ENCODE measurements at regions not wholly inside any gene's neighbourhood (a gene's known extent, or its start where the extent isn't known, plus 50 kb on each side); places are given as distances from the start of the nearest gene placed in this dataset.

DNA sequence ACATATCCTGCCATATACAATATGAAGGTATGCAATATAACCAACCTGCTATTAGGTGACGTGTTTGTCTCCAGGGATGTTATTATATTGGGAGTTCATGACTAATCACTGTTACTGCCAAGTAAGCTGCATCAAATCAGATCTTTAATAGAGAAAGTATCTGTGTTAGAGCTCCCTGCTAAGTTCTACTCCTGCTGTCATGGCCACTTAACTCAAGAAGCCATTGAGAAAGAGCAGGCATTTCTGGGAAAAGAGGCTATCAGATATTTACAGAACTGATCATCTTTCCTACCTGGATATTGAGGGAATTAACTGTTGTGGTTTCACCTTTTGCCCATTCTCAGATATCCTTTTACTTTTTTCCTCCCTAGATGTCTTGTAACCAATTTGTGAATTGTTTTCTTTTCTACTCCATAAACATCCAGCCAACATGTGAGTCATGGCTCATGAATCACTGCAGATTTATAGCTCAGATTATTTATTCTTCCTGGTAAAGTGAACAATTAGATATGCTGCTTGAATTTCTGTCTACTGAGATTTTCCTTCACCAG is 634.8 kb upstream of the FAM174A start (continued):
- TF ChIP-seq, protein P1, sequence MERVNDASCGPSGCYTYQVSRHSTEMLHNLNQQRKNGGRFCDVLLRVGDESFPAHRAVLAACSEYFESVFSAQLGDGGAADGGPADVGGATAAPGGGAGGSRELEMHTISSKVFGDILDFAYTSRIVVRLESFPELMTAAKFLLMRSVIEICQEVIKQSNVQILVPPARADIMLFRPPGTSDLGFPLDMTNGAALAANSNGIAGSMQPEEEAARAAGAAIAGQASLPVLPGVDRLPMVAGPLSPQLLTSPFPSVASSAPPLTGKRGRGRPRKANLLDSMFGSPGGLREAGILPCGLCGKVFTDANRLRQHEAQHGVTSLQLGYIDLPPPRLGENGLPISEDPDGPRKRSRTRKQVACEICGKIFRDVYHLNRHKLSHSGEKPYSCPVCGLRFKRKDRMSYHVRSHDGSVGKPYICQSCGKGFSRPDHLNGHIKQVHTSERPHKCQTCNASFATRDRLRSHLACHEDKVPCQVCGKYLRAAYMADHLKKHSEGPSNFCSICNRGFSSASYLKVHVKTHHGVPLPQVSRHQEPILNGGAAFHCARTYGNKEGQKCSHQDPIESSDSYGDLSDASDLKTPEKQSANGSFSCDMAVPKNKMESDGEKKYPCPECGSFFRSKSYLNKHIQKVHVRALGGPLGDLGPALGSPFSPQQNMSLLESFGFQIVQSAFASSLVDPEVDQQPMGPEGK (CRISPR knock-in tag; IDR thresholded peaks at IDR 0.05; ENCODE audit: borderline replicate concordance): peak; percentile 50; the same call in 1 of the 2 replicates
- TF ChIP-seq ESRRG (CRISPR knock-in tag; IDR thresholded peaks at IDR 0.05): no peak
- TF ChIP-seq, protein P2, sequence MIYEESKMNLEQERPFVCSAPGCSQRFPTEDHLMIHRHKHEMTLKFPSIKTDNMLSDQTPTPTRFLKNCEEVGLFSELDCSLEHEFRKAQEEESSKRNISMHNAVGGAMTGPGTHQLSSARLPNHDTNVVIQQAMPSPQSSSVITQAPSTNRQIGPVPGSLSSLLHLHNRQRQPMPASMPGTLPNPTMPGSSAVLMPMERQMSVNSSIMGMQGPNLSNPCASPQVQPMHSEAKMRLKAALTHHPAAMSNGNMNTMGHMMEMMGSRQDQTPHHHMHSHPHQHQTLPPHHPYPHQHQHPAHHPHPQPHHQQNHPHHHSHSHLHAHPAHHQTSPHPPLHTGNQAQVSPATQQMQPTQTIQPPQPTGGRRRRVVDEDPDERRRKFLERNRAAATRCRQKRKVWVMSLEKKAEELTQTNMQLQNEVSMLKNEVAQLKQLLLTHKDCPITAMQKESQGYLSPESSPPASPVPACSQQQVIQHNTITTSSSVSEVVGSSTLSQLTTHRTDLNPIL (CRISPR knock-in tag; IDR thresholded peaks at IDR 0.05; ENCODE audit: low read depth): peak; percentile 69; the same call in 1 of the 2 replicates

DNA sequence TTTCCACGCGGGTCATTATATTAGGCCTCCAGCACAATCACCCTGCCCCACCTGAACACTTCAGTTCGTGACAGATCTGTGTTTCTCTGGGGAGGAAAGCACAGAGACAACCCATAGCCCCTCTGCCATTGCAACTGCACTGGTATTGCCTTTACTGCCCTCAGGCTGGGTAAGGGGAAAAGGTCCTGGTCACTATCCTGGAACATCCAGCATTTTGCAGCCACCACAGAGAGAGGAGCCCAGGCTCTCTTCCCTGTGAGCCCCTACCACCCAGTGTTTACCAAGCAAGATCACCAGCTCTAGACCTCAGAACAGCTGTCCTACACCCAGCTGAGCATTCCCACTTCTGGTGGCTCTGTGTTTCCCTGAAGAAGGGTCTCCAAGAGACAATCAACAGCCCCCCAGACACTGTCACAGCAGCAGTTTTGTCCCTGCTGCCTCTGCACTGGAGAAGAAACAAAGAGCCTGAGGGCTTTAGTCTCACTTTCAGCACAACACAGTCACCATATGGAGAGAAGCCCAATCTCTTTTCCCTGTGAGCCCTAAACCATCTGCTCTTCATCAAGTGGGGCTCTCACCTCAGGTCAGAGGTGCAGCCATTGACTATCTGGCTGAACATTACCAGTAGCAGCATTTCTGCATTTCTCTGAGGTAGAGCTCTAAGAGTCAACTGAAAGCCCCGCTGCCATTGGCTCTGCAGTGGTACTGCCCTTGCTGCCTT is 655.2 kb upstream of the FAM174A start:
- no peak for TF ChIP-seq TCF4 (CRISPR knock-in tag; IDR thresholded peaks at IDR 0.05; ENCODE audit: borderline replicate concordance)
- no peak for TF ChIP-seq OSR1 (CRISPR knock-in tag; IDR thresholded peaks at IDR 0.05)
- TF ChIP-seq ZNF8 (CRISPR knock-in tag; IDR thresholded peaks at IDR 0.05): no peak
- no peak for TF ChIP-seq ARNTL (CRISPR knock-in tag; IDR thresholded peaks at IDR 0.05; ENCODE audit: borderline replicate concordance, low read depth)
- TF ChIP-seq, protein P2 (CRISPR knock-in tag; IDR thresholded peaks at IDR 0.05; ENCODE audit: low read depth): no peak
- TF ChIP-seq CSDC2 (CRISPR knock-in tag; IDR thresholded peaks at IDR 0.05): no peak
- no peak for TF ChIP-seq ZC3H10 (CRISPR knock-in tag; IDR thresholded peaks at IDR 0.05)
- no peak for ATAC-seq

DNA sequence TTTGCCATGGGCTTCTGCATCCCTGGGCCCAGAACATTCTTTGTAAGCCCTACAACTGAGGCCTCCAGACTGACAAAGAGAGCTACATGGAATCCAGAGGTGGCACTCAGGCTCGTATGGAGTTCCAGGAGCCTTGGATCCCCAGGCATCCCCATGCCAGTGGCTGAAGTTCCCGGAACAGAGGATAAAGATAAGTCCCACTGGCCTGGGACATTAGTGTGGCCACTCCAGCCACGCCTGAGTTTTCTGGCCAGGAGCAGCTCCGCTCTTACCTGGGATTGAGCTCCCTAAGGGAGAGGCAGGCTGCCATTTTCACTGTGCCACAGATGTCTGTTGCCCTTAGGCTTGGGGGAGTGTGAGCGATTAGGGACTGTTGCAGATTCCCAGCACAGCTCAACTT is 656.3 kb upstream of the FAM174A start:
- ATAC-seq: no peak
- TF ChIP-seq ZFP3 (CRISPR knock-in tag; IDR thresholded peaks at IDR 0.05) (no peak), ARNTL (CRISPR knock-in tag; IDR thresholded peaks at IDR 0.05; ENCODE audit: borderline replicate concordance, low read depth) (no peak), BACH2 (CRISPR knock-in tag; IDR thresholded peaks at IDR 0.05; ENCODE audit: borderline replicate concordance) (no peak), RARB (CRISPR knock-in tag; IDR thresholded peaks at IDR 0.05) (no peak), ZC3H10 (CRISPR knock-in tag; IDR thresholded peaks at IDR 0.05) (no peak), ESRRG (CRISPR knock-in tag; IDR thresholded peaks at IDR 0.05) (no peak), TOX (CRISPR knock-in tag; IDR thresholded peaks at IDR 0.05; ENCODE audit: borderline replicate concordance) (no peak), GLIS3 (CRISPR knock-in tag; IDR thresholded peaks at IDR 0.05) (no peak), ZNF70 (CRISPR knock-in tag; IDR thresholded peaks at IDR 0.05) (no peak), ISL1 (CRISPR knock-in tag; IDR thresholded peaks at IDR 0.05) (no peak), CSDC2 (CRISPR knock-in tag; IDR thresholded peaks at IDR 0.05) (no peak), OSR1 (CRISPR knock-in tag; IDR thresholded peaks at IDR 0.05) (no peak), PPARA (CRISPR knock-in tag; IDR thresholded peaks at IDR 0.05; ENCODE audit: borderline replicate concordance) (no peak), SNAI2 (CRISPR knock-in tag; IDR thresholded peaks at IDR 0.05) (no peak), ZNF8 (CRISPR knock-in tag; IDR thresholded peaks at IDR 0.05) (no peak), ZFP30 (CRISPR knock-in tag; IDR thresholded peaks at IDR 0.05) (no peak)
- TF ChIP-seq, protein P2 (CRISPR knock-in tag; IDR thresholded peaks at IDR 0.05; ENCODE audit: low read depth): no peak
- TF ChIP-seq, protein P1 (CRISPR knock-in tag; IDR thresholded peaks at IDR 0.05; ENCODE audit: borderline replicate concordance): no peak
- TF ChIP-seq, protein P3, sequence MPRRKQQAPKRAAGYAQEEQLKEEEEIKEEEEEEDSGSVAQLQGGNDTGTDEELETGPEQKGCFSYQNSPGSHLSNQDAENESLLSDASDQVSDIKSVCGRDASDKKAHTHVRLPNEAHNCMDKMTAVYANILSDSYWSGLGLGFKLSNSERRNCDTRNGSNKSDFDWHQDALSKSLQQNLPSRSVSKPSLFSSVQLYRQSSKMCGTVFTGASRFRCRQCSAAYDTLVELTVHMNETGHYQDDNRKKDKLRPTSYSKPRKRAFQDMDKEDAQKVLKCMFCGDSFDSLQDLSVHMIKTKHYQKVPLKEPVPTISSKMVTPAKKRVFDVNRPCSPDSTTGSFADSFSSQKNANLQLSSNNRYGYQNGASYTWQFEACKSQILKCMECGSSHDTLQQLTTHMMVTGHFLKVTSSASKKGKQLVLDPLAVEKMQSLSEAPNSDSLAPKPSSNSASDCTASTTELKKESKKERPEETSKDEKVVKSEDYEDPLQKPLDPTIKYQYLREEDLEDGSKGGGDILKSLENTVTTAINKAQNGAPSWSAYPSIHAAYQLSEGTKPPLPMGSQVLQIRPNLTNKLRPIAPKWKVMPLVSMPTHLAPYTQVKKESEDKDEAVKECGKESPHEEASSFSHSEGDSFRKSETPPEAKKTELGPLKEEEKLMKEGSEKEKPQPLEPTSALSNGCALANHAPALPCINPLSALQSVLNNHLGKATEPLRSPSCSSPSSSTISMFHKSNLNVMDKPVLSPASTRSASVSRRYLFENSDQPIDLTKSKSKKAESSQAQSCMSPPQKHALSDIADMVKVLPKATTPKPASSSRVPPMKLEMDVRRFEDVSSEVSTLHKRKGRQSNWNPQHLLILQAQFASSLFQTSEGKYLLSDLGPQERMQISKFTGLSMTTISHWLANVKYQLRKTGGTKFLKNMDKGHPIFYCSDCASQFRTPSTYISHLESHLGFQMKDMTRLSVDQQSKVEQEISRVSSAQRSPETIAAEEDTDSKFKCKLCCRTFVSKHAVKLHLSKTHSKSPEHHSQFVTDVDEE (CRISPR knock-in tag; IDR thresholded peaks at IDR 0.05): no peak
- TF ChIP-seq, protein P4, sequence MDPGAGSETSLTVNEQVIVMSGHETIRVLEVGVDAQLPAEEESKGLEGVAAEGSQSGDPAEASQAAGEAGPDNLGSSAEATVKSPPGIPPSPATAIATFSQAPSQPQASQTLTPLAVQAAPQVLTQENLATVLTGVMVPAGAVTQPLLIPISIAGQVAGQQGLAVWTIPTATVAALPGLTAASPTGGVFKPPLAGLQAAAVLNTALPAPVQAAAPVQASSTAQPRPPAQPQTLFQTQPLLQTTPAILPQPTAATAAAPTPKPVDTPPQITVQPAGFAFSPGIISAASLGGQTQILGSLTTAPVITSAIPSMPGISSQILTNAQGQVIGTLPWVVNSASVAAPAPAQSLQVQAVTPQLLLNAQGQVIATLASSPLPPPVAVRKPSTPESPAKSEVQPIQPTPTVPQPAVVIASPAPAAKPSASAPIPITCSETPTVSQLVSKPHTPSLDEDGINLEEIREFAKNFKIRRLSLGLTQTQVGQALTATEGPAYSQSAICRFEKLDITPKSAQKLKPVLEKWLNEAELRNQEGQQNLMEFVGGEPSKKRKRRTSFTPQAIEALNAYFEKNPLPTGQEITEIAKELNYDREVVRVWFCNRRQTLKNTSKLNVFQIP (CRISPR knock-in tag; IDR thresholded peaks at IDR 0.05; ENCODE audit: borderline replicate concordance, low read depth): no peak

Data from SK-N-SH treated with all-trans-retinoic acid at 6 μM for 48 hours (cell line).